ENCODE measurements at regions not wholly inside any gene's neighbourhood (a gene's known extent, or its start where the extent isn't known, plus 50 kb on each side); places are given as distances from the start of the nearest gene placed in this dataset.
"Not testable (repeated sequence)": the region's sequence is repeated elsewhere in the genome, so short reads cannot be mapped to it uniquely, and the experiment has no call there.

DNA sequence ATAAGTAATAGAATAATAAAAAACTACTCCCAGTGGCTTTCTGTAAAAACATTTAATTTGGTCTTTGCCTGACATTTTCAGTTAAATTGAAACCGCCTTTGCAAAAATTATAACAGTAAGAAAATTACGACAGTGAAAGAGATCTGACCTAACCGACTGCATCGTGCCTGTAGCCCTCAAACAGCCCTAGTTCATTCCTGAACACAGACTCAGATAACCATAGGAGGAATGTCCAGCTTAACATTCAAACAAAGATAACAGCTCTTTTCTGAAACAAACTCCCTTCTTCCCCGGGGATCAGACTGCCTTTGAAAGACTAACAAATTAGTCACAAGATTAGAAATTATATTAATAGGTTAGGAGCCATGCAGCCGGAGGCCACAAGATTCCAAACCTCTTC is 252.5 kb upstream of the USP9Y start:
- peak; percentile 67 for DNase-seq (ENCODE audit: low read depth)

DNA sequence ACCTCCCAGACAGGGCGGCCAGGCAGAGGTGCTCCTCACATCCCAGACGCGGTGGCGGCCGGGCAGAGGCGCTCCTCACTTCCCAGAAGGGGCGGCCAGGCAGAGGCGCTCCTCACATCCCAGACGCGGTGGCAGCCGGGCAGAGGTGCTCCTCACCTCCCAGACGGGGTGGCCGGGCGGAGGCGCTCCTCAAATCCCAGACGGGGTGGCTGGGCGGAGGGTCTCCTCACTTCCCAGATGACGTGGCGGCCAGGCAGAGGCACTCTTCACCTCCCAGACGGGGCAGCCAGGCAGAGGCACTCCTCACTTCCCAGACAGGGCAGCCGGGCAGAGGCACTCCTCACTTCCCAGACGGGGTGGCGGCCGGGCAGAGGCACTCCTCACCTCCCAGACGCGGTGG is 247.7 kb upstream of the USP9Y start:
- not testable (repeated sequence) for DNase-seq (ENCODE audit: low read depth)

DNA sequence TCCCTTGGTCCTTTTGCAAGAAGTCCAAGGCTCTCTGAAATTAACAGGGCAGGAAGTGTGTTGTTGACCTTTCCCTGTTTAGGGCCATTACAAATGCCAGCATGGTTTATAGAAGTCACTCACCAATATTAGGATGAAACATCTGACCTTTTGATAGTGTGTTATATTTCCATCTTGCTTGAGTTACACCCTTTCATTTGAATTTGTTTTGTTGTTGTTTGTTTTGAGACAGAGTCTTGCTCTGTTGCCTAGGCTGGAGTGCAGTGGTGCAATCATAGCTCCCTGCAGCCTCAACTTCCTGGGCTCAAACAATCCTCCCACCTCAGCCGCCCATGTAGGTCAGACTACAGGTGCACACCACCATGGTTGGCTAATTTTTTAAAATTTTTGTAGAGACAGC is 241.1 kb upstream of the USP9Y start:
- DNase-seq (ENCODE audit: low read depth): no peak

DNA sequence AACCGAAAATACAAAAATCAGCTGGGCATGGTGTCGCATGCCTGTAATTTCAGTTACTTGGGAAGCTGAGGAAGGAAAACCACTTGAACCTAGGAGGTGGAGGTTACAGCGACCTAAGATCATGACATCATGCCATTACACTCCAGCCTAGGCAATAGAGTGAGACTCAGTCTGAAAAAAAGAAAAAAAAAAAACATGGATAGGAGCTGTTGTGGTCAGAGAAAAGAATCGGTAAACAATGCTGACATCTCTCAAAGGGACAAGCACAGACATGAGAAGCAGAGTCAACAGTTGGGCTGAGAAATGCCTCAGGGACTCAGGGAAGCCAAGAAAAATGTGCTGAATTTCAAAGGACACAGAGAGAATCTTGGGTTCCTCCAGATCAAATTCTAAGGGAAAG is 236.9 kb upstream of the USP9Y start:
- no peak for DNase-seq (ENCODE audit: low read depth)

DNA sequence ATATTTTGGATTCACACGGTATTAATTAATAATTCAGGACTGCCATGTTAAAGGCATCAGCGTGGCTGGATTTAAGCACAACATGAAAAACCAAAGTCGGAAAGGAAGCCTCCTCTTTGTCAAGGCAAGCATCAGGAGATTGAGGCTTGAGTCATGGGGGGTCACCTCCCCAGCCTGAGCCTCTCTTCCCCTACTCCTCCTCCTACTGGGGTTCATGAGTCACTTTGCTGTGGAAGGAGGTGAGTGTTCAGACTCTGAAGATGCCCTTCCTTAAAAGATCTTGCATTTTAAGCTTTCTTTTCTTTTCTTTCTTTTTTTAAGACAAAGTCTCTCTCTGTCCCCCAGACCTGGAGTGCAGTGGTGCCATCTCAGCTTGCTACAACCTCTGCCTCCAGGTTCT is 235.3 kb upstream of the USP9Y start:
- DNase-seq (ENCODE audit: low read depth): no peak

DNA sequence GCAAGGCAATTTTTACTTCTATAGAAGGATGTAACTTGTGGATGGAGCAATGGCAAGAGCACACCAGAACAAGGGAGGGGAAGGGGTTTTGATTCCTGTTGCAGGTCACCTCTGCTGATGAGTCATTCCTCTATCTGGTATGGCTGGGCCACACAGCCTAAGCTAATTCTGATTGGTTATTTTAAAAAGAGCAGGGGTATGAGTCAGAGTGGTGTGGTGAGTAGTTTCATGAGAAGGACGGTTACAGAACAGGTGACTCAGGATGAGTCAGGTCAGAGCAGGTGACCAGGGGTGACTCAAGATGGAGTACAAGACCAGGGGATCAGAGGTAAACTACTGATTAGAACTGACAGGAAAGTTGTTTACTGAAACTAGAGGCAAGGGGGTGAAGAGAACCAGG is 231.9 kb upstream of the USP9Y start:
- peak; percentile 6 for DNase-seq (ENCODE audit: low read depth)

DNA sequence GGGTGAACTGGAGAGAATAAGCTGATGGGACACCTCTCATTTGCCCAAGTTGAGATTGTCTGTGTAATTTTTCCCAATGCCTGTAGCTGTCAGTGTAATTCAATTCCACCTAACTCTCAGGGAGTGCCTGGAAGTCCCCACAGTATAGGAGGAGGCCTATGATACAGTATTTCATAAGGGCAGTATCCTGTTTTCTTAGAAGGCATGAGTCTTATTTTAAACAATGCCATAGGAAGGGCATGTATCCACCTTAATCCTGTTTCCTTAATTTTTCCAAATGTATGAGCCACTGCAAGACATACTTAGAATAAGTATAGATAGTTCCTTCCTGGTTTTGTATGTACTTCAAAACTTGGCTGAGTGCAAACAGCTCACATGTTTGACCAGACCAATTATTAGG is 226.6 kb upstream of the USP9Y start:
- peak; percentile 13 for DNase-seq (ENCODE audit: low read depth)

DNA sequence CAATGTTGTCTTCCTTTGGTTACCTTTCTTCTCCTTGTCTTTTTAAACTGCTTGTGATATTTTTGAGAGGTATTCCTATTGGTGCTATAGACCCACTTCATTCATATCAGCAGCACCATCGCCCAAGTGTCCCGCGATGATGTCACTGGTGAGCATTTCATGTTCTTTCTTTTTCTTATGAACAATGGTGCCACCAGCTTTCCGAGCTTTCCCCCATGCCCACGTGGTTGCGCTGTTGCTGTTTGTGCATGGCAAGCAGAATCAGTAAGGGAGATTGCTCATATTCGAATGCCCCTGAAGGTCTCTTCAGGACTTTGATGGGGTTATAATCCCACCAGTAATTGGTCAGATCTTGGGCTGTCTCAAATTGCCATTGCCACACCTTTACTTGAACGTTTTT is 221.6 kb upstream of the USP9Y start:
- DNase-seq (ENCODE audit: low read depth): peak; percentile 31

DNA sequence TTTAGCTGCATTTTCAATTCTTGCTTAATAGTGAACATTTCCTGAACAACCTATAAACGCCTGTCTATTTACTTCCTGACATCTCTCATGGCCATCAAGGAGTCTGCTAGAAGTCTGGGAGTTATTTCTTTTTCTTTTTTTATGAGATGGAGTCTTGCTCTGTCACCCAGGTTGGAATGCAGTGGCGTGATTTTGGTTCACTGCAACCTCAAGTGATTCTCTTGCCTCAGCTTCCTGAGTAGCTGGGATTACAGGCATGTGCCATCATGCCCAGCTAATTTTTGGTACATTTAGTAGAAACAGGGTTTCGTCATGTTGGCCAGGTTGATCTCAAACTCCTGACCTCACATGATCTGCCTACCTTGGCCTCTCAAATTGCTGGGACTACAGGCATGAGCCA is 217.6 kb upstream of the USP9Y start:
- DNase-seq (ENCODE audit: low read depth): peak; percentile 76

DNA sequence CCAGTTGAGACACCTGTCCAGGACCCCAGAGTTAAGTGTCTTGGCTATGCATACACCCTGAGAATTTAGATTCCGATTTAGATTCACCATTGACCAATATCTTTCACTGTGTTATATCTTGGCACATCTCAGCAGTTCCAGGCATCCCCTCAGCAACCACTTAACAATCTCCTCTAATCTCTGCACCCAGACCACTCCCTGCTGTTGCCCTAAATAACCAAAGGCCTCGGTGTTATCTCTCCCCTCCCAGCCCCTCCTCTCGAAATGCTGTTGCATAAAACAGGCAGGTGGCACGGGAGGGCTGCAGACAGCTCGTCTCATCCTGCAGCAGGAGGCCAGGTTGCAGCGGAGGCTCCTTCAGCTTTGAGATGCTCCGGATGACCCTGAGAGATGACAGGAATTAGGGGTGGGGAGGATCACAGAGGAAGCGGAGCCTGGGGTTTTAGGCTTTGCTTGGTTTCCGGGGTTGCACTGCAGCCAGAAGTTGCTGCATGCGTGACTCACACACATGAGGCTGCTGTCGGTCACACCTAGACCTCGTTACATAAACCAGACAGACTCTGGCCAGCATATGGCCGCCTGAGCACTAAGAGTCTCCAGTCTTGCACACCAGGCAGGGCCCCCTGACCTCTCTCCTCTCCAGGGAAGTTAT is 210.3 kb upstream of the USP9Y start:
- peak; percentile 76 for DNase-seq (ENCODE audit: low read depth)

DNA sequence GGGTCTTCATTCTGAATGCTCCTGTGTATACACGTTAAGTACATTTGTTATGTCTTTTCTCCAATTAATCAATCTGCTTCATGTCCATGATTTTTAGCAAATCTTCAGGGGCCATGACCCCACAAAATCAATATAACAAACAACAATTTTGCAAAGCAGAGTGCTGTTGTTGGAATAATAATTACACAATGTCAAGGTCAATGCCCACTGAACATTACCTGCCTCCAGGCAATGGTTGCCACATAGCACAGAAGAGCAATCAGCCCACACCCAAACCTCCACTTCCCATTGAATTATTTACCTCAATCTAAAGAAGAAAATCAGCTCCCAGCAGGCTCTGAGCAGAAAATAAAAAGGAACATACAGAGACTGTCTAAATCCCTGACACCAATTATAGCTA is 208.8 kb upstream of the USP9Y start:
- no peak for DNase-seq (ENCODE audit: low read depth)

DNA sequence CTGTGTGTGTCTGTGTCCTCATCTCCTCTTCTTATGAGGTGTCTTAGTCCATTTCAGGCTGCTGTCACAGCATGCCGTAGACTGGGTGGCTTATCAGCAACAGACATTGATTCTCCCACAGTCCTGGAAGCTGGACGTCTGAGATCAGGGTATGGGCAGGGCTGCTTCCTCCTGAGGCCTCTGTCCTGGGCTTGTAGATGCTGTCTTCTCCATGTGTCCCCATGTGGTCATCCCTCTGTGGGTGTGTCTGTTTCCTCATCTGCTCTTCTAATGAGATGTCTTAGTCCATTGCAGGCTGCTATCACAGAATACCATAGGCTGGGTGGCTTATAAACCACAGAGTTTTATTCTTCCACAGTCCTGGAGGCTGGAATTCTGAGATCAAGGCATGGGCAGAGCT is 205.0 kb upstream of the USP9Y start:
- no peak for DNase-seq (ENCODE audit: low read depth)

DNA sequence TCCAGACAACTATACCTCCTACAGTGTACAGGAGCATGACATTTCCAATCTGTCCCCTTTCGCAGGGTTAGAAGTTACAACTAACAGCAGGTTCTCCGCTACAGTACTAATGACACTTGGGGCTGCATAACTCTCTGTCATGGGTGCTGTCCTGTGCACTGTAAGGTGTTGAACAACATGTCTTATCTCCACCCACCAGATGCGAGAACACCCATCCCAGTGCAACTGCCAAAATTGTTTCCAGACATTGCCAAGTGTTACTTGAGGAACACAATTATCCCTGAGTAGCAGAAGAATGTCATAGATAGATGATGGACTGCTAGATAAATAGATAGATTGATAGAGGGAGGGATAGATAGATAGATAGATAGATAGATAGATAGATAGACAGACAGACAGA is 200.9 kb upstream of the USP9Y start:
- DNase-seq (ENCODE audit: low read depth): no peak

DNA sequence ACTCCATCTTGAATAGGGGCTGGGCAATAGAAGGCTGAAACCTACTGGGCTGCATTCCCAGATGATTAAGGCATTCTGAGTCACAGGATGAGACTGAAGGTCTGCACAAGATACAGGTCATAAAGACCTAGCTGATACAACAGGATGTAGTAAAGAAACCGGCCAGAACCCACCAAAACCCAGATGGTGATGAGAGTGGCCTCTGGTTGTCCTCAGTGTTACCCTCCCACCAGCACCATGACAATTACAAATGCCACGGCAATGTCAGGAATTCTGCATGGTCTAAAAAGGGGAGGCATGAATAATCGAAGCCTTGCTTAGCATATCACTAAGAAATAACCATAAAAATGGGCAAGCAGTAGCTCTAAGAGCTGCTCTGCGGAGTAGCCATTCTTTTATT is 197.0 kb upstream of the USP9Y start:
- DNase-seq (ENCODE audit: low read depth): peak; percentile 87

DNA sequence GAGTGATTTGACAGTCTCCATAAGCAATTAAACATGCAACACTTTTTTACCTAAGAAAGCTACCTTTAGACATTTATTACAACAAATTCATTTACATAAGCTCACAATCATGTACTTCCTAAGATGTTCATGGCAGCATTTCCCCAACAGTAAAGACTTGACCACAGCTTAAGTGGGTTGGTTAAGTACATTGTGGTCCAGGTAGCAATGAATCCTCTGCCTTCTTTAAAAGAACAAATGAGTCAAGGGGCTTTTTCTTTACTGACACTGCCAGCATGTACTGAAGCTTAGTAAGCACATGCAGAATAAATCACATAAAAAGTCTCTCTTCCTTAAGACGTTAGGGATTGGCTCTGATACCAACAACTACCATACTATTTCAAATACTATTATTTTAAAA is 183.7 kb upstream of the USP9Y start:
- DNase-seq (ENCODE audit: low read depth): no peak

DNA sequence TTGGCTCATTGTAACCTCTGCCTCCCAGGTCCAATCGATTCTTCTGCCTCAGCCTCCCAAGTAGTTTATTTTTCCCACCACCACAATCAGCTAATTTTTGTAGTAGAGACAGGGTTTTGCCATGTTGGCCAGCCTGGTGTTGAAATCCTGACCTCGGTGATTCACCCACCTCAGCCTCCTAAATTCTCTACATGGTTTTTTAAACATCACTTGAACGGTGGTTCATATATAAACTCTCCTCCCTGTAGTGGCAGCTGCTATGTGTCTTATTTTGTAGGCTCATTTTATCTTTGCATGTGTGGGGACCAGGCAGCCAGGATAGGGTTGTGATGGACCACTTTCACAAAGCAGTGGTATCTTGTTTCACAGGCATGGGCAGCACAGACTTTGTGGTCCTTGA is 175.8 kb upstream of the USP9Y start:
- DNase-seq (ENCODE audit: low read depth): peak; percentile 43

DNA sequence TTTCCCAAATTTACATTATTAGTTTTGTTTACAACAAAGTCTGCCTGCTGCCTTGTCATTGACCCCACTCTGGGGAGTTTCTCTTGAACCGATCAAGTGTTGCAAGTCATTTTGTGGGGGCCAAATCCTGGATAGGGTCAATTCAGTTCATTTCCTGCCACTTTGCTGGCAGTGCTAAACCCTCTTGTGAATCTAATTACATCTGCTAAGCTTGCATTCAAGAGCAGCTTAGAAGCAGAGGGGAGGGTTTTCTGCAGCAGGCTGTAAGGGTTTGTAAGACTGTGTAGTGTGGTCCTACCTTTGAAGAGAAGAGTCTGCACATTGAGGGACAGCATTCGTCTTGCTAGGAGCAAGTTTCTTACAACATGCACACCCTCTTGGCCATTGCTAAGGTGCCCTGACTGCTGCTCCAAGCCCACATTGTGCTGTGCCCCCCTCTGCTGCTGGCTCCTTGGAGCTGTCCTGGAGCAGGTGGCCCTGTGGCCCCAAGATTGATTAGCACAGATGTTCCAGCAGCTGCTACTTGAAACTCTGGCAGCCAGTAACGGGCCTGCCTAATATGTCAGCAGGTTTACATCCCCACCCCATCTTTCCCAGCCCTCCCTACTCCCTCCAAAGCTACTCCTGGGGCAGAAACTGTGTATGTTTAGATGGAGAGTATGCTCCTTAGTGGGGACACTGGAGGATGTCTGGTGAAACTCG is 174.5 kb upstream of the USP9Y start:
- no peak for DNase-seq (ENCODE audit: low read depth)

DNA sequence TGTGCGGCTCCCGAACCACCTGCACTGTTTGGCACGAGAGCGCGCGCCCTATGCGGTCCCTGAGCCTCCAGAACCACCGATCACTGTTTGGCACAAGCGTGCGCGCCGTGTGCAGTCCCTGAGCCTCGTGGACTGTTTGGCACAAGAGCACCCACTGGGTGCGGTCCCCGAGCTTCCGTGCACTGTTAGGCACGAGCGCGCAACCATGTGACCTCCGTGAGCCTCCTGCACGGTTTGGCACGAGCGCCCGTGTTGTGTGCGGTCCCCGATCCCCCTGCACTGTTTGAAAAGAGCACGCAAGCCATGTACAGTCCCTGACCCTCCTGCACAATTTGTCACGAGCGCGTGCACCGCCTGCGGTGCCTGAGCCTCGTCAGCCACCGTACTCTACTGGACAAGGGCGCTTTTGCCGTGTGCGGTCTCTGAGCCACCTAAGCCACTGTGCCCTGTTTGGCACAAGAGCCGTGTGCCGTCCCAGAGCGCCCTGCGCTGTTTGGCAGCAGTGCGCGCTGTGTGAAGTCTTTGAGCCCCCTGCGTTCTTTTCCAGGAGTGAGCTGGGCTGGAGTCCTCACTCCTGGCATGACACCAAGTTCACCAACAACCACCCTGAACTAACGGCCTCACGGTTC is 163.7 kb upstream of the USP9Y start:
- peak; percentile 19 for DNase-seq (ENCODE audit: low read depth)

DNA sequence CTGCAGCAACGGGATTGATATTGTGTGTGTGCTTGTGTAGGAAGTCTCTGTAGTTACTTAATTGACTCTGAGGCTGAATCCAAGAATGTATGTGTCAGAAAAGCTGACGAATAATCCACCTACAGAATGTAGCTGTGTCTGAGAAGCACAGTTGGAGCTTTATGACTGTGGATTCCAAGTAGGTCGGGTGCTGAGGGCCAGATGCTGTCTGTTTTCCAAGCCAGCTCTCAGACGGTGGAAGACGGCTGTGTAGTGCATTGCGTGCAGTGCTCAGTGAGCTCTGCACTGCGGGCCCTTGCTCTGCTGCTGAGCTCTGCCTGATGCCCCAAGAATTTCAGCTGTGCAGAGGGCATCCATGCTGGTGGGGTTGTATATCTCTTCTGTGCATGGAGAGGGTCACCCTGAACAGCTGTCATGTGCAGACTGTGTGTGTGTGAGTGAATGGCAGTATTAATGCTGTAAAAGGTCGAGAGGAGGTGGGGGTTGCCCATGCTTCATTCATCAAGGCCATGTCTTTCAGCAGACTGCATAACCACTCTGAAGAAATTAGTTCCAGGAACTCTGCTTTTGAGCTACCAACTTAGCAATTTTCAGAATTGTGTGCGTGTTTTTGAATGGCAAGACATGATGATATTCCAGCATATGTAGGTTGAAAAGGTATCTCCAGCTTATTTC is 154.1 kb upstream of the USP9Y start:
- DNase-seq (ENCODE audit: low read depth): no peak

DNA sequence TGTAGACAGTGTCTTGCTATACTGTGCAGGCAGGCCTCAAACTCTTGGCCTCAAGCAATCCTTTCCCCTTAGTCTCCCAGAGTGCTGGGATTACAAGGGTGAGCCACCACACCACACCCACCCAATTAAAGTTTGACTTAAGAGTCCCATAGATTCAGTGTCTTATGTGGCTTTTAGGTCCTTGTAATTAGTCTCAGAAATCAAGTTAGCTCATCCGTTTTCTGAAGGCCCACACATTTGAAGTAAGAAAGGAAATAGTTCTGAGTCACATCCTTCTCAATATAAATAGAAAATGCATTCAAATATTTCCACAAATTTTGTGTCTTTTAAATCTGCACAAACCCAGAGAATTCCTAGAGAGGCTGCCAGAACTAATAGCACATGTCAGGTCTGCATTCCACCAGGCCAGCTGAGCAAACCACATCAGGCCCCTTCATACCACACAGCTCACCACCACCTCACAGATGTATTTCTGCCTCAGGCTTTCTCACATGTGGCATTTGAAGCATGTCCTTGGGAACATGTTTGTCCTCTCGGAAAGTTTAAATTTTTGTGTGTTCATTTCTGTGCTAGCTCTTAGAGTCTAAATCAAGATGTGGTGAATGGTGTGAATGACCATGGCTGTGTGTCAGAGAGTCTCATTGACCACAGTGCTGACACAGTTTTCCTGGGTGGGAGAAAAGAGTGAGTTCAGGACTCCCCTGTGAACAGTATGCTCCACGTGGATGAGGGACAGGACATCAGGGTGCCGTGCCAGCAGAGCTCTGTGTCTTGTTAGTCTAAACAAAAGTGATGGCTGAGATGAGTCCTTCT is 148.4 kb upstream of the USP9Y start:
- peak; percentile 97 for DNase-seq (ENCODE audit: low read depth)

DNA sequence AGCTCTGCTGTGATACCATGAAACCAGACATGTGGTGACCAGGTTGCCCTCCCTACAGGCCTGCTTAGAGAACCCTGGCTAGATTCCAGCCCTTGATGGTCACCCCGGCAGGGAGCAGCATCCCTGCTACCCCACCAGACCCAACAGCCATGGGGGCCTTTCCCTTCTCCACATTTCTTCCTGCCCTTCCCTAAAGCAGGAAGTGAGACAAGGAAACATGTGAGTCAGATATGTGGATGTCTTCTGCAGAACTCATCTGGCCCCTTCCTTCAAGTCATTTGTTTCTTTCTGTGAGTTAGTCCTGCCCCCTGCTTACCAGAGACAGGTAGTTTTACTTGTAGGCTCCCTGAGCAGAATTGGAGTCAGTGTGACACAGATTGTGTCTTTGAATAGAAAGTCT is 147.1 kb upstream of the USP9Y start:
- peak; percentile 77 for DNase-seq (ENCODE audit: low read depth)

DNA sequence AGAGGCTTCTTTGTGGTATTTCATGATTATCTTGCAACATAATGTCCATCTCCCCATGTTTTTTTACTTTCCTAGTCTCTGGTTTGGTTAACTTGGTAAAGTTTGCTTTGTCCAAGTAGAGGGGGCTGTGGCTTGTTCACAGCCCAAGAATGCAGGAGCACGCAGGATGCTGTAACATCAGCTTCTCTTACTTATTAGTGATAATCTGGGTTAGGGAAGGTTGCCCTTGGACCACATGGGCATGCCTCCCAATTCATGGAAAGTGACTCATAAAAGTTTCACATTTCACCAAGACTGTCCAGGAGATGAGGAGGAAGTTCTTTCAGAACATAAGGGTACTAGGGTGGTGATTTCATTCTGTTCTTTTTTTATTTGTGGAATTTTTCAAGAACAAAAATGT is 146.0 kb upstream of the USP9Y start:
- DNase-seq (ENCODE audit: low read depth): peak; percentile 92
